Activated T-helper 2 cell treated with anti-CD3 and anti-CD28 coated beads, Interferon-gamma antibody, Interleukin-2, Interleukin-4, amounts not matched to agents 10 μg/mL and 5 μg/mL and 100 μg/mL, durations not matched to agents 14 hours and 24 hours and 36 hours (primary cell): ENCODE measurements at regions not wholly inside any gene's neighbourhood (a gene's known extent, or its start where the extent isn't known, plus 50 kb on each side); places are given as distances from the start of the nearest gene placed in this dataset.

Source experiments
- DNase-seq: peaks from one replicate; pipeline ENCODE4 v3.0.0; 2021; ENCODE audit warnings: low spot score
- H3K27ac Mint-ChIP-seq: one replicate; pipeline ENCODE4 v1.8.0; 2021; ENCODE audit warnings: mixed read lengths
- H3K27me3 Mint-ChIP-seq: one replicate; pipeline ENCODE4 v1.8.0; 2021; ENCODE audit warnings: low read depth, mixed read lengths
- H3K36me3 Mint-ChIP-seq: one replicate; pipeline ENCODE4 v1.8.0; 2021; ENCODE audit warnings: low read depth, mixed read lengths
- H3K4me1 Mint-ChIP-seq: one replicate; pipeline ENCODE4 v1.8.0; 2021; ENCODE audit warnings: low read depth, mixed read lengths
- H3K4me3 Mint-ChIP-seq: one replicate; pipeline ENCODE4 v1.8.0; 2021; ENCODE audit warnings: low read depth, mild to moderate bottlenecking, moderate library complexity, mixed read lengths
- H3K9me3 Mint-ChIP-seq: one replicate; pipeline ENCODE4 v1.8.0; 2021; ENCODE audit warnings: mixed read lengths
- intact Hi-C: fragments of 100-400 bp; cut with micrococcal nuclease; formaldehyde crosslinking; loops from one replicate; pipeline ENCODE4 v1.15.1; 2023

GRCh38 chr10:116792817-116793216, 50.5 kb upstream of the HSPA12A start:
- intact Hi-C loops: no loop called here
- no peak overlapping the region for H3K27ac Mint-ChIP-seq
- H3K4me3 Mint-ChIP-seq: no peak overlapping the region
- peaks cover 5% of the 10 kb centered on the region for H3K9me3 Mint-ChIP-seq
- H3K36me3 Mint-ChIP-seq: no peaks in the 10 kb centered on the region
- DNase-seq: no peak
- peaks cover 5% of the 10 kb centered on the region for H3K27me3 Mint-ChIP-seq
- peaks cover 7% of the 10 kb centered on the region for H3K4me1 Mint-ChIP-seq

GRCh38 chr10:116796469-116796868, 52.8 kb upstream of the ENO4 start:
- Mint-ChIP-seq H3K4me3 (no peak overlapping the region), H3K9me3 (peaks cover 5% of the 10 kb centered on the region), H3K27me3 (peaks cover 2% of the 10 kb centered on the region), H3K4me1 (peaks cover 4% of the 10 kb centered on the region), H3K36me3 (no peaks in the 10 kb centered on the region), H3K27ac (no peak overlapping the region)
- no peak for DNase-seq
- intact Hi-C loops: no loop called here

- Mint-ChIP-seq H3K9me3 (peaks cover 5% of the 10 kb centered on the region), H3K27me3 (peaks cover 2% of the 10 kb centered on the region), H3K4me3 (no peak overlapping the region), H3K4me1 (peaks cover 4% of the 10 kb centered on the region), H3K27ac (no peak overlapping the region), H3K36me3 (no peaks in the 10 kb centered on the region)
- intact Hi-C loops: loop anchor here (1.0 kb wide), 1 partner anchor 378 kb away; no protein-coding TSS in a partner anchor
- peak; percentile 48 for DNase-seq
Measured at GRCh38 chr10:116796910-116797513, 52.3 kb upstream of the ENO4 start.

- Mint-ChIP-seq H3K9me3 (no peaks in the 10 kb centered on the region), H3K4me1 (no peaks in the 10 kb centered on the region), H3K27me3 (peaks cover 2% of the 10 kb centered on the region), H3K36me3 (no peaks in the 10 kb centered on the region), H3K27ac (no peak overlapping the region), H3K4me3 (no peak overlapping the region)
- DNase-seq: no peak
- intact Hi-C loops: no loop called here
Measured at GRCh38 chr10:116798859-116799258, 50.4 kb upstream of the ENO4 start.
